DND-41 (cell line): ENCODE measurements at regions not wholly inside any gene's neighbourhood (a gene's known extent, or its start where the extent isn't known, plus 50 kb on each side); places are given as distances from the start of the nearest gene placed in this dataset.

Source experiments
- EZH2 ChIP-seq: IDR thresholded peaks from 3 replicates; pipeline ENCODE4 v1.6.1; 2012; ENCODE audit warnings: borderline replicate concordance, low read depth, mild to moderate bottlenecking, moderate library complexity, low read length, inconsistent platforms; ENCODE audit not compliant: severe bottlenecking
- TF ChIP-seq, protein P1 (sequence below): IDR thresholded peaks from 2 replicates; pipeline ENCODE4 v1.5.1; 2012; ENCODE audit warnings: borderline replicate concordance, low read length, moderate library complexity, mild to moderate bottlenecking; ENCODE audit not compliant: poor library complexity, severe bottlenecking; ENCODE audit errors: extremely low read depth

DNA sequence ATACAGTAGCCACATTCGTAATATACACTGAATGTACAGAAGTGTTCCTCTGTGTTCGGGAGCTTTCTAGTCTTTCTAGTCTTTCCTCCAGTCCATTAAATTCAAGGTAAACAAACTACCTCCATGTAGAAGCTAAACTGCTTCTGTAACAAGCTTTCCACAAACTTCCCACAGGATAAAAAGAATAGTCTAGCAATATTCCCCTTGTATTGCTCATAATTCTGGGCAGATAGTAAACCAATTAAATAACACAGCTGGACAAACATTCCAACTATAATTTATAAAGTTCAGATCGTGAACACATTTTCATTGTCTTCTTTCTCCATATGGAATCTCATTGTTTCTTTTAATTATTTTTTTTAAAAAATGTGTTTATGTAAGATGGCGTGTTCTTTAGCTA lies 307.2 kb downstream of the AEBP2 start:
- TF ChIP-seq, protein P1, sequence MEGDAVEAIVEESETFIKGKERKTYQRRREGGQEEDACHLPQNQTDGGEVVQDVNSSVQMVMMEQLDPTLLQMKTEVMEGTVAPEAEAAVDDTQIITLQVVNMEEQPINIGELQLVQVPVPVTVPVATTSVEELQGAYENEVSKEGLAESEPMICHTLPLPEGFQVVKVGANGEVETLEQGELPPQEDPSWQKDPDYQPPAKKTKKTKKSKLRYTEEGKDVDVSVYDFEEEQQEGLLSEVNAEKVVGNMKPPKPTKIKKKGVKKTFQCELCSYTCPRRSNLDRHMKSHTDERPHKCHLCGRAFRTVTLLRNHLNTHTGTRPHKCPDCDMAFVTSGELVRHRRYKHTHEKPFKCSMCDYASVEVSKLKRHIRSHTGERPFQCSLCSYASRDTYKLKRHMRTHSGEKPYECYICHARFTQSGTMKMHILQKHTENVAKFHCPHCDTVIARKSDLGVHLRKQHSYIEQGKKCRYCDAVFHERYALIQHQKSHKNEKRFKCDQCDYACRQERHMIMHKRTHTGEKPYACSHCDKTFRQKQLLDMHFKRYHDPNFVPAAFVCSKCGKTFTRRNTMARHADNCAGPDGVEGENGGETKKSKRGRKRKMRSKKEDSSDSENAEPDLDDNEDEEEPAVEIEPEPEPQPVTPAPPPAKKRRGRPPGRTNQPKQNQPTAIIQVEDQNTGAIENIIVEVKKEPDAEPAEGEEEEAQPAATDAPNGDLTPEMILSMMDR = no peak
- no peak for TF ChIP-seq EZH2
